Liver (tissue), 8 donors: ENCODE measurements at regions not wholly inside any gene's neighbourhood (a gene's known extent, or its start where the extent isn't known, plus 50 kb on each side); places are given as distances from the start of the nearest gene placed in this dataset.

Experiments
- DNase-seq: peaks from one replicate; pipeline ENCODE4 v3.0.0-alpha.2; 2017; ENCODE audit warnings: low spot score
- H3K27ac ChIP-seq, 2 donors: one replicate each; pipeline ENCODE4 v1.7.0; 2013; ENCODE audit warnings: inconsistent platforms in 2 of 2, low read length in 2 of 2, control low read depth in 1 of 2, low read depth in 1 of 2, mild to moderate bottlenecking in 1 of 2
- H3K27me3 ChIP-seq, 4 donors: one replicate each; pipeline versions ENCODE4 v1.6.1 to v1.7.0; 2013; ENCODE audit warnings: low read length in 3 of 4, inconsistent platforms in 1 of 4, mild to moderate bottlenecking in 1 of 4, moderate library complexity in 1 of 4; ENCODE audit not compliant: control insufficient read depth in 4 of 4, insufficient read depth in 4 of 4
- H3K36me3 ChIP-seq, 4 donors: one replicate each; pipeline versions ENCODE4 v1.6.1 to v1.7.0; 2013; ENCODE audit warnings: low read length in 3 of 4, mild to moderate bottlenecking in 3 of 4, low read depth in 1 of 4, moderate library complexity in 1 of 4; ENCODE audit not compliant: control insufficient read depth in 4 of 4, insufficient read depth in 3 of 4
- H3K4me1 ChIP-seq, 4 donors: one replicate each; pipeline versions ENCODE4 v1.6.1 to v1.7.0; 2013; ENCODE audit warnings: low read length in 3 of 4, mild to moderate bottlenecking in 3 of 4, moderate library complexity in 1 of 4; ENCODE audit not compliant: control insufficient read depth in 4 of 4, insufficient read depth in 4 of 4
- H3K4me3 ChIP-seq, 3 donors: one replicate each; pipeline versions ENCODE4 v1.6.1 to v1.7.0; 2013; ENCODE audit warnings: low read length in 3 of 3, control low read depth in 1 of 3, low read depth in 1 of 3, mild to moderate bottlenecking in 1 of 3
- H3K9ac ChIP-seq, 2 donors: one replicate each; pipeline ENCODE4 v1.7.0; 2013; ENCODE audit warnings: low read length in 2 of 2, mild to moderate bottlenecking in 2 of 2, moderate library complexity in 2 of 2, control low read depth in 1 of 2, low read depth in 1 of 2
- H3K9me3 ChIP-seq, 4 donors: one replicate each; pipeline versions ENCODE4 v1.6.1 to v1.7.0; 2013; ENCODE audit warnings: low read length in 3 of 4; ENCODE audit not compliant: control insufficient read depth in 4 of 4
- FOXA1 ChIP-seq: IDR thresholded peaks from 2 replicates; pipeline ENCODE4 v1.6.1; 2016; ENCODE audit warnings: antibody characterized with exemption
- FOXA2 ChIP-seq: IDR thresholded peaks from 2 replicates; pipeline ENCODE4 v1.6.1; 2016; ENCODE audit warnings: antibody characterized with exemption
- GABPA ChIP-seq, 2 donors: IDR thresholded peaks in 1 of 2; conservative IDR thresholded peaks in 1 of 2; 2 replicates each; pipeline ENCODE4 v1.6.1; 2016; ENCODE audit warnings: antibody characterized with exemption in 2 of 2, mild to moderate bottlenecking in 1 of 2, moderate library complexity in 1 of 2
- HNF4A ChIP-seq, 2 donors: conservative IDR thresholded peaks; 2 replicates each; pipeline ENCODE4 v1.6.1; 2016; ENCODE audit warnings: antibody characterized with exemption in 2 of 2, mild to moderate bottlenecking in 2 of 2
- HNF4G ChIP-seq: IDR thresholded peaks from 2 replicates; pipeline ENCODE4 v1.6.1; 2016; ENCODE audit warnings: antibody characterized with exemption
- JUND ChIP-seq, 2 donors: IDR thresholded peaks; 2 replicates each; pipeline ENCODE4 v1.6.1; 2016; ENCODE audit warnings: antibody characterized with exemption in 2 of 2
- NR2F2 ChIP-seq: IDR thresholded peaks from 2 replicates; pipeline ENCODE4 v1.6.1; 2016; ENCODE audit warnings: antibody characterized with exemption
- RAD21 ChIP-seq, 2 donors: IDR thresholded peaks; 2 replicates each; pipeline ENCODE4 v1.6.1; 2016; ENCODE audit warnings: antibody characterized with exemption in 2 of 2, mild to moderate bottlenecking in 2 of 2
- RXRA ChIP-seq, 2 donors: IDR thresholded peaks; 2 replicates each; pipeline ENCODE4 v1.6.1; 2017 to 2018; ENCODE audit warnings: antibody characterized with exemption in 2 of 2, mild to moderate bottlenecking in 1 of 2
- SP1 ChIP-seq: IDR thresholded peaks from 2 replicates; pipeline ENCODE4 v1.6.1; 2018; ENCODE audit warnings: antibody characterized with exemption, mild to moderate bottlenecking
- TAF1 ChIP-seq: conservative IDR thresholded peaks from 2 replicates; pipeline ENCODE4 v1.6.1; 2016; ENCODE audit warnings: antibody characterized with exemption, mild to moderate bottlenecking
- YY1 ChIP-seq: IDR thresholded peaks from 2 replicates; pipeline ENCODE4 v1.6.1; 2016; ENCODE audit warnings: antibody characterized with exemption, mild to moderate bottlenecking
- WGBS: extraction: QIAGEN DNeasy Blood & Tissue Kit; methylation state at CpG from one replicate; pipeline ENCODE4 v1.1.7; 2013; 5-methylcytosine and 5-hydroxymethylcytosine counted together
- TF ChIP-seq, protein P1 (sequence below): IDR thresholded peaks from 2 replicates; pipeline ENCODE4 v1.6.1; 2016; ENCODE audit warnings: antibody characterized with exemption
- TF ChIP-seq, protein P2 (sequence below): IDR thresholded peaks from 2 replicates; pipeline ENCODE4 v1.6.1; 2016; ENCODE audit warnings: antibody characterized with exemption, mild to moderate bottlenecking
- TF ChIP-seq, protein P3 (sequence below): IDR thresholded peaks from 2 replicates; pipeline ENCODE4 v1.6.1; 2016; ENCODE audit warnings: antibody characterized with exemption
- TF ChIP-seq, protein P4 (sequence below): fragments of 150-350 bp; IDR thresholded peaks from 2 replicates; pipeline ENCODE4 v1.5.1; 2017; ENCODE audit warnings: improper control_type of control experiment, low read depth, low read length; ENCODE audit not compliant: missing input control
- donor health status: healthy.
- donor health status: healthy.
- donor health status: healthy.
- donor health status: healthy.
- donor health status: healthy.

DNA sequence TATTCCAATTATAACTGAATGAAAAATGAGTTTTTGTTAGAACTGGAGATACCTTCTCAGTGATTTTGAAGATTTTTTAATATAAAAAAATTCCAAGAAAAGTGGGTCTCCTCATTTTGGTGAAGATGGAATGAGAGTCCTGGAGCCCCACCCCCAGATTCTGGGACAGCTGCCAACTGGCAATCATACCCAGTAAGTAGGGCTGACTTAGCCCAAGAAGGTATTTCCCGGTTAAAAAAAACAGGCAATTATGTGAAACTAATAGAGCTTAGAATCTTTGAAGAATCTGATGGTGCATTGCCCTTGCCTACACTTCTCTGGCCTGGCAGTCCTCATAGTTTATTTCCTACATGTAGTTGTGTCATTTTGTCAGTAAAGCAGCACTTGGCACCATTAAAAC lies 52.8 kb upstream of the VWDE start:
- Histone ChIP-seq H3K9ac (no peak overlapping the region), H3K4me3 (no peak overlapping the region), H3K36me3 (no peaks in the 10 kb centered on the region), H3K27ac (no peak overlapping the region), H3K27me3 (no peaks in the 10 kb centered on the region), H3K4me1 (no peaks in the 10 kb centered on the region), H3K9me3 (no peaks in the 10 kb centered on the region)
- TF ChIP-seq, protein P1, sequence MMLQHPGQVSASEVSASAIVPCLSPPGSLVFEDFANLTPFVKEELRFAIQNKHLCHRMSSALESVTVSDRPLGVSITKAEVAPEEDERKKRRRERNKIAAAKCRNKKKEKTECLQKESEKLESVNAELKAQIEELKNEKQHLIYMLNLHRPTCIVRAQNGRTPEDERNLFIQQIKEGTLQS: no peak
- no peak for TF ChIP-seq NR2F2
- TF ChIP-seq, protein P2, sequence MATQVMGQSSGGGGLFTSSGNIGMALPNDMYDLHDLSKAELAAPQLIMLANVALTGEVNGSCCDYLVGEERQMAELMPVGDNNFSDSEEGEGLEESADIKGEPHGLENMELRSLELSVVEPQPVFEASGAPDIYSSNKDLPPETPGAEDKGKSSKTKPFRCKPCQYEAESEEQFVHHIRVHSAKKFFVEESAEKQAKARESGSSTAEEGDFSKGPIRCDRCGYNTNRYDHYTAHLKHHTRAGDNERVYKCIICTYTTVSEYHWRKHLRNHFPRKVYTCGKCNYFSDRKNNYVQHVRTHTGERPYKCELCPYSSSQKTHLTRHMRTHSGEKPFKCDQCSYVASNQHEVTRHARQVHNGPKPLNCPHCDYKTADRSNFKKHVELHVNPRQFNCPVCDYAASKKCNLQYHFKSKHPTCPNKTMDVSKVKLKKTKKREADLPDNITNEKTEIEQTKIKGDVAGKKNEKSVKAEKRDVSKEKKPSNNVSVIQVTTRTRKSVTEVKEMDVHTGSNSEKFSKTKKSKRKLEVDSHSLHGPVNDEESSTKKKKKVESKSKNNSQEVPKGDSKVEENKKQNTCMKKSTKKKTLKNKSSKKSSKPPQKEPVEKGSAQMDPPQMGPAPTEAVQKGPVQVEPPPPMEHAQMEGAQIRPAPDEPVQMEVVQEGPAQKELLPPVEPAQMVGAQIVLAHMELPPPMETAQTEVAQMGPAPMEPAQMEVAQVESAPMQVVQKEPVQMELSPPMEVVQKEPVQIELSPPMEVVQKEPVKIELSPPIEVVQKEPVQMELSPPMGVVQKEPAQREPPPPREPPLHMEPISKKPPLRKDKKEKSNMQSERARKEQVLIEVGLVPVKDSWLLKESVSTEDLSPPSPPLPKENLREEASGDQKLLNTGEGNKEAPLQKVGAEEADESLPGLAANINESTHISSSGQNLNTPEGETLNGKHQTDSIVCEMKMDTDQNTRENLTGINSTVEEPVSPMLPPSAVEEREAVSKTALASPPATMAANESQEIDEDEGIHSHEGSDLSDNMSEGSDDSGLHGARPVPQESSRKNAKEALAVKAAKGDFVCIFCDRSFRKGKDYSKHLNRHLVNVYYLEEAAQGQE: no peak
- TF ChIP-seq FOXA2: no peak
- TF ChIP-seq, protein P3, sequence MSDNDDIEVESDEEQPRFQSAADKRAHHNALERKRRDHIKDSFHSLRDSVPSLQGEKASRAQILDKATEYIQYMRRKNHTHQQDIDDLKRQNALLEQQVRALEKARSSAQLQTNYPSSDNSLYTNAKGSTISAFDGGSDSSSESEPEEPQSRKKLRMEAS: no peak
- no peak for TF ChIP-seq HNF4A (conservative IDR thresholded peaks at IDR 0.05)
- TF ChIP-seq YY1: no peak
- 50% methylated on average over 1 of the region's 1 CpG for WGBS
- DNase-seq: no peak

DNA sequence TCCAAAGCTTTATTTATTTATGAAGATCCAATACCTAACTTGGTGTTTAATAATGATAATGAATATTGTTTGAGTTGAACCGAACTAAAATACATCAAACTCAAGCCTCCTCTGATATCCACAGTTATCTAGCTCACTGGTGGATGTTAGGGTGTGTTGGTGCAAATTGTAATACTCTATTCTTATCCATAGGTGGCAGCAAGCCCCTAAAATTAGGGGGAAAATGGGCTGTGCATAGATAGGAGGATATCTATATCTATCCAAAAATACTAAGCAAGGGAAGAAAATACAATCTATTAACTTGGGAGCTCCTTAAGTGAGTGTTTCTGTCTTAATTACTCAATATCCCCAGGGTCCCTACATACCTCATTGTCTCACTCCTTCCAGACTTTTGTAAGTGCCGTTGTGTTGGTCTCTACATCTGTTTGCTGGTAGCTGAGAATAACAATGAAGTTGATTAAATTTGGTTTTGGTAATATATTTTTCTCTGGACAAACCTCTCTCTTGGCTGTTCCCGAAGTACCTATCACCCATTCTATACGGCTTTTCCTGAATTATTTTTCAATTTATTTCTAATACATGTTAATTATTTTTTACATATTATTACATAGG lies 55.0 kb upstream of the VWDE start:
- no peak overlapping the region for H3K4me3 ChIP-seq
- no peak for DNase-seq
- H3K27ac ChIP-seq: no peak overlapping the region
- WGBS: 40% methylated on average over 4 of the region's 4 CpGs
- no peak overlapping the region for H3K9ac ChIP-seq
- no peaks in the 10 kb centered on the region for H3K36me3 ChIP-seq
- H3K4me1 ChIP-seq: no peaks in the 10 kb centered on the region
- TF ChIP-seq RAD21 (IDR thresholded peaks at IDR 0.05): peak; percentile 79 to 80
- TF ChIP-seq, protein P4, sequence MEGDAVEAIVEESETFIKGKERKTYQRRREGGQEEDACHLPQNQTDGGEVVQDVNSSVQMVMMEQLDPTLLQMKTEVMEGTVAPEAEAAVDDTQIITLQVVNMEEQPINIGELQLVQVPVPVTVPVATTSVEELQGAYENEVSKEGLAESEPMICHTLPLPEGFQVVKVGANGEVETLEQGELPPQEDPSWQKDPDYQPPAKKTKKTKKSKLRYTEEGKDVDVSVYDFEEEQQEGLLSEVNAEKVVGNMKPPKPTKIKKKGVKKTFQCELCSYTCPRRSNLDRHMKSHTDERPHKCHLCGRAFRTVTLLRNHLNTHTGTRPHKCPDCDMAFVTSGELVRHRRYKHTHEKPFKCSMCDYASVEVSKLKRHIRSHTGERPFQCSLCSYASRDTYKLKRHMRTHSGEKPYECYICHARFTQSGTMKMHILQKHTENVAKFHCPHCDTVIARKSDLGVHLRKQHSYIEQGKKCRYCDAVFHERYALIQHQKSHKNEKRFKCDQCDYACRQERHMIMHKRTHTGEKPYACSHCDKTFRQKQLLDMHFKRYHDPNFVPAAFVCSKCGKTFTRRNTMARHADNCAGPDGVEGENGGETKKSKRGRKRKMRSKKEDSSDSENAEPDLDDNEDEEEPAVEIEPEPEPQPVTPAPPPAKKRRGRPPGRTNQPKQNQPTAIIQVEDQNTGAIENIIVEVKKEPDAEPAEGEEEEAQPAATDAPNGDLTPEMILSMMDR: peak; percentile 60
- TF ChIP-seq HNF4G: no peak
- H3K9me3 ChIP-seq: no peaks in the 10 kb centered on the region
- no peaks in the 10 kb centered on the region for H3K27me3 ChIP-seq

DNA sequence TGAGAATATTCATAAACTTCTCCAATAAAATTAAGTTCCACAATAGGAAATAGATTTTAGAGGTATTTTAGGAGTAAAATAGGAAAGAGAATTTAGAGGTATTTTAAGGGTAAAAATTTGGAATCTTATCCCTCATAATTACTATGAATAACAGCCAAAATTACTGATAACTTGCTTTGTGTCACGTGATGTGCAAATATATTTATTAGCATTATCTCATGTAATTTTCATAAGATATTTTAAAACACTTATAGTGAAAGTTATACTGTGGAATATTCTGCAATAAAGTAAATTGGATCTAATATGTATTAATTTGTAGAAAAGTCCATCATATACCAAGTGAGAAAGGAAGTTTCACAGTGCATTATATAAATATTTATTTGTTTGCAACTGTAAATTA lies 64.2 kb upstream of the VWDE start:
- no peaks in the 10 kb centered on the region for H3K36me3 ChIP-seq
- H3K27me3 ChIP-seq: peaks cover 0 to 5% (median 0%) of the 10 kb centered on the region in 4 donors
- H3K9ac ChIP-seq: no peak overlapping the region
- H3K9me3 ChIP-seq: no peaks in the 10 kb centered on the region
- 81% methylated on average over 1 of the region's 1 CpG for WGBS
- H3K27ac ChIP-seq: no peak overlapping the region
- no peak overlapping the region for H3K4me3 ChIP-seq
- no peak for DNase-seq
- H3K4me1 ChIP-seq: no peaks in the 10 kb centered on the region
- TF ChIP-seq NR2F2 (no peak), RXRA (IDR thresholded peaks at IDR 0.05) (no peak), JUND (IDR thresholded peaks at IDR 0.05) (no peak), FOXA2 (no peak), YY1 (no peak), HNF4A (conservative IDR thresholded peaks at IDR 0.05) (no peak), TAF1 (no peak), RAD21 (IDR thresholded peaks at IDR 0.05) (no peak), HNF4G (no peak), FOXA1 (no peak), GABPA (IDR thresholded peaks at IDR 0.05 in 1 of 2, conservative IDR thresholded peaks at IDR 0.05 in 1 of 2) (no peak), SP1 (no peak)
- TF ChIP-seq, protein P1: no peak
- TF ChIP-seq, protein P3: no peak
- TF ChIP-seq, protein P2: no peak
